Cardiac muscle cell (in vitro differentiated cells and primary cell): ENCODE measurements at regions not wholly inside any gene's neighbourhood (a gene's known extent, or its start where the extent isn't known, plus 50 kb on each side); places are given as distances from the start of the nearest gene placed in this dataset.

ENCODE experiments used
- DNase-seq, 2 donors: peaks; one replicate each; pipeline versions ENCODE4 v3.0.0 to v3.0.0-alpha.2; 2010 to 2017; ENCODE audit warnings: low read depth in 1 of 2, low spot score in 1 of 2
- H3K27ac ChIP-seq: fragments of 200-600 bp; sonication (generic); 2 replicates; pipeline ENCODE4 v1.5.1; 2016
- H3K27me3 ChIP-seq: fragments of 200-600 bp; sonication (generic); 2 replicates; pipeline ENCODE4 v1.6.0; 2016; ENCODE audit warnings: control low read depth
- H3K36me3 ChIP-seq: fragments of 200-600 bp; sonication (generic); 2 replicates; pipeline ENCODE4 v1.5.1; 2016; ENCODE audit warnings: control low read depth
- H3K4me1 ChIP-seq: fragments of 200-600 bp; sonication (generic); 2 replicates; pipeline ENCODE4 v1.8.1; 2017; ENCODE audit warnings: low read depth, mild to moderate bottlenecking, mixed run types
- H3K4me3 ChIP-seq: fragments of 200-600 bp; sonication (generic); 2 replicates; pipeline ENCODE4 v1.5.1; 2016; ENCODE audit warnings: mild to moderate bottlenecking
- H3K9me3 ChIP-seq: fragments of 200-600 bp; sonication (generic); 2 replicates; pipeline ENCODE4 v1.5.1; 2017; ENCODE audit warnings: low read depth, mild to moderate bottlenecking, control low read depth
- CTCF ChIP-seq: IDR thresholded peaks from 2 replicates; pipeline ENCODE4 v1.5.1; 2012; ENCODE audit warnings: low read depth, mild to moderate bottlenecking, low read length

GRCh38 chr6:137434640-137435039 lies 59.6 kb downstream of the OLIG3 start:
- H3K27me3 ChIP-seq, result no peaks in the 10 kb centered on the region
- DNase-seq, result no peak
- no peak for TF ChIP-seq CTCF
- no peak overlapping the region for H3K4me3 ChIP-seq
- H3K36me3 ChIP-seq, result no peaks in the 10 kb centered on the region
- no peaks in the 10 kb centered on the region for H3K4me1 ChIP-seq
- H3K9me3 ChIP-seq, result no peaks in the 10 kb centered on the region
- H3K27ac ChIP-seq, result no peak overlapping the region

GRCh38 chr6:137432054-137432611 lies 62.1 kb downstream of the OLIG3 start:
- no peaks in the 10 kb centered on the region for H3K9me3 ChIP-seq
- no peaks in the 10 kb centered on the region for H3K4me1 ChIP-seq
- no peaks in the 10 kb centered on the region for H3K36me3 ChIP-seq
- H3K27me3 ChIP-seq, result no peaks in the 10 kb centered on the region
- no peak overlapping the region for H3K4me3 ChIP-seq
- no peak overlapping the region for H3K27ac ChIP-seq
- TF ChIP-seq CTCF, result no peak
- DNase-seq, result no peak

- Histone ChIP-seq H3K36me3 (no peaks in the 10 kb centered on the region), H3K4me3 (no peak overlapping the region), H3K9me3 (no peaks in the 10 kb centered on the region), H3K4me1 (no peaks in the 10 kb centered on the region), H3K27ac (no peak overlapping the region), H3K27me3 (no peaks in the 10 kb centered on the region)
- no peak for TF ChIP-seq CTCF
- no peak for DNase-seq
Measured at GRCh38 chr6:137430954-137431353, 63.2 kb downstream of the OLIG3 start.

- no peak overlapping the region for H3K27ac ChIP-seq
- H3K4me3 ChIP-seq, result no peak overlapping the region
- TF ChIP-seq CTCF, result no peak
- no peaks in the 10 kb centered on the region for H3K4me1 ChIP-seq
- H3K36me3 ChIP-seq, result no peaks in the 10 kb centered on the region
- DNase-seq, result no peak
- H3K27me3 ChIP-seq, result no peaks in the 10 kb centered on the region
- H3K9me3 ChIP-seq, result no peaks in the 10 kb centered on the region
Measured at GRCh38 chr6:137427656-137428290, 66.4 kb downstream of the OLIG3 start.

GRCh38 chr6:137426007-137426689 lies 68.0 kb downstream of the OLIG3 start:
- TF ChIP-seq CTCF, result no peak
- no peaks in the 10 kb centered on the region for H3K4me1 ChIP-seq
- H3K27ac ChIP-seq, result no peak overlapping the region
- no peaks in the 10 kb centered on the region for H3K9me3 ChIP-seq
- no peak overlapping the region for H3K4me3 ChIP-seq
- H3K27me3 ChIP-seq, result no peaks in the 10 kb centered on the region
- no peak for DNase-seq
- H3K36me3 ChIP-seq, result no peaks in the 10 kb centered on the region
